ENCODE measurements at regions not wholly inside any gene's neighbourhood (a gene's known extent, or its start where the extent isn't known, plus 50 kb on each side); places are given as distances from the start of the nearest gene placed in this dataset.

DNA sequence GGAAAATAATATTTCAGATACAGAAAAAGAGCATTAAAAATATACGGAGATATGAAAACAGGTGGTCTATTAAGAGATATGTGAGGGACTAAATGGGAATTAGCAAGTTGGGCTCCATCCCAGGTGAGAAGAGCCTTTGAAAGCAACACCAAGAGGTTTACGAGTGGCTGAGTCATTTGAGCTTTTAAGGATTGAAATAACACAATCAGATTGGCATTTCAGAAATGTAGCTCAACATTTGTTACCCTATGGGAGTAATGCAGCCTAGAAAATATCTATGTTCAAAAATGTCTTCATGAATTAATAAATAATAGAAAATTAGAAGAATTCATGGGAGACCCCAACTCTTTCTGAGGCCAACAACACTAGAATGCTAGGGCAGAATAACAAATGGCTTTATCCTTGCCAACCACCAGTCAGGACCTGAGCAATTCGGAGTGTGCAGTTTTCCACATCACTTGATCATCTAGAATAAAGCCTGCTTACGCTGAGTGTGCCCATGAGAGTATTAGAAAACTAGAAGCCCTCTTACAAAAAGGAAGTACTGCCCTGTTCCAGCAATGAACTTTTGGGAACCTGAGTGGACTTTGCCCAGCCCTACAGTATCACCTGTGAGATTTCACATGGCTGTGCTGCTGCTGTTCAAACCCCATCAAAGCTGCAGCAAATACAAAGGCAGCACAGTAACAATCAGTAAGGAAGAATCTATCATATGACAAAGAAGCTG lies 538.0 kb upstream of the CAMK1G start:
- DNase-seq, result no peak

GRCh38 chr1:209046058-209046417 lies 537.5 kb upstream of the CAMK1G start:
- no peak for DNase-seq

DNA sequence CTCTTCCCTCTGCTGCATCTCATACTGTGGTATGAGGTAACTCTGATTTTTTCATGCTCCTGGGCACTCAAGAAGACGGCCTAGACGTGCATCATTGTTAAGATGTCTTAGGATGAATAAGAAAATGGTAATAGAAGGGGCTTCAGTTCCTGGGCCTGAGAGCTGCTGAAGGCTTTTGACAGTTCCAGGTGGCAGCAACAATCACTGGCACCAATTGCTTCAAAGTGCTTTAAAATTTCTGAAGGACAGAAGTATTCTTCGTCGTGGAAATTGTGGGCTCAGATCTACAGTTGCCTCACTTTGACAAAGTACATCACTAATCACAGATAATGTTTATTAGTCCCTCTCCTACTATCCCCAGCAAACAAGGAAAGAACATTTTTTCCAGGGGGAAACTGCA lies 536.6 kb upstream of the CAMK1G start:
- no peak for DNase-seq

GRCh38 chr1:209048941-209049669 lies 534.4 kb upstream of the CAMK1G start:
- DNase-seq, result no peak

GRCh38 chr1:209051570-209051969 lies 531.9 kb upstream of the CAMK1G start:
- DNase-seq, result no peak

DNA sequence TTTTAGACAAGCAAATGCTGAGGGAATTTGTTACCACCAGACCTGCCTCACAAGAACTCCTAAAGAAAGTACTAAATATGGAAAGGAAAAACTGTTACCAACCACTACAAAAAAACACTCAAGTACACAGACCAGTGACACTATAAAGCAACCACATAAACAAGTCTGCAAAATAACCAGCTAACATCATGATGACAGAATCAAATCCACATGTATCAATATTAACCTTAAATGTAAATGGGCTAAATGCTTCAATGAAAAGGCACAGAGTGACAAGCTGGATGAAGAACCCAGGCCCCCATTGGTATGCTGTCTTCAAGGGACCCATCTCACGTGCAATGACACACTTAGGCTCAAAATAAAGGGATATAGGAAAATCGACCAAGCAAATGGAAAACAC lies 529.9 kb upstream of the CAMK1G start:
- DNase-seq, result no peak

- no peak for DNase-seq
Observed at GRCh38 chr1:209057083-209057482, 526.4 kb upstream of the CAMK1G start.

DNA sequence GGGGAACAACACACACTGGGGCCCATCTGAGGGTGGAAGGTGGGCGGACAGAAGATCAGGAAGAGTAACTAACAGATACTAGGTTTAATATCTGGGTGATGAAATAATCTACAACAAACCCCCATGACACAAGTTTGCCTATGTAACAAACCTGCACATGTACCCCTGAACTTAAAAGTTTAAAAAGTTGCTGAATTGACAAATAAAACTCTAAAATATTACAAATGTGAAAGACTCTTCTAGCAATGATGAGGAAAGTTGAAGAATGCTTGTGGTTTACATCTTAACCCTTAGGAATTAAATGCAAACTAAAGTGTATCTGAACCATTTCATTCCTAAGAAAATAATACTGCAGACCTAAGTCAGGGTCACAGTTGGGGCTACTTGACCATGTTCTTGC lies 525.6 kb upstream of the CAMK1G start:
- no peak for DNase-seq

- DNase-seq, result no peak
Observed at GRCh38 chr1:209059376-209059775, 524.1 kb upstream of the CAMK1G start.

DNA sequence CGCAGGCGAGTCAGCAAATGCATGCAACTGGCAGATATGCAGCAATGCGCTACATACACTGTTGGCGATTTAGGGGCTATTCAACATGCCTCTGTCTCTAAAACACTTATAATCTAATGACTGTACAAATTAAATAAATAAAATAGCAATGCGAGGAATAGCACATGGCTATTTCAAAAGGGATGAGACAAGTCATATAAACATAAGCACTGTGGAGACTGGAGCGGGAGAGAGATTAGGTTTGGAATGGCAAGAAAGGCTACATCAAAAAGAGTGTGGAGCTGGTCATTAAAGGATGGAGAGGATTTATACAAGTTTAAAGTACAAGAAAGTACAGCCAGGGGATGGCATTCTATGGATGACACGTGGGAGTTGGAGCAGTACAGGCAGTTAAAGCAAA lies 523.5 kb upstream of the CAMK1G start:
- no peak for DNase-seq

- no peak for DNase-seq
Observed at GRCh38 chr1:209062081-209062620, 521.4 kb upstream of the CAMK1G start.

GRCh38 chr1:209062863-209063262 lies 520.7 kb upstream of the CAMK1G start:
- DNase-seq, result no peak

DNA sequence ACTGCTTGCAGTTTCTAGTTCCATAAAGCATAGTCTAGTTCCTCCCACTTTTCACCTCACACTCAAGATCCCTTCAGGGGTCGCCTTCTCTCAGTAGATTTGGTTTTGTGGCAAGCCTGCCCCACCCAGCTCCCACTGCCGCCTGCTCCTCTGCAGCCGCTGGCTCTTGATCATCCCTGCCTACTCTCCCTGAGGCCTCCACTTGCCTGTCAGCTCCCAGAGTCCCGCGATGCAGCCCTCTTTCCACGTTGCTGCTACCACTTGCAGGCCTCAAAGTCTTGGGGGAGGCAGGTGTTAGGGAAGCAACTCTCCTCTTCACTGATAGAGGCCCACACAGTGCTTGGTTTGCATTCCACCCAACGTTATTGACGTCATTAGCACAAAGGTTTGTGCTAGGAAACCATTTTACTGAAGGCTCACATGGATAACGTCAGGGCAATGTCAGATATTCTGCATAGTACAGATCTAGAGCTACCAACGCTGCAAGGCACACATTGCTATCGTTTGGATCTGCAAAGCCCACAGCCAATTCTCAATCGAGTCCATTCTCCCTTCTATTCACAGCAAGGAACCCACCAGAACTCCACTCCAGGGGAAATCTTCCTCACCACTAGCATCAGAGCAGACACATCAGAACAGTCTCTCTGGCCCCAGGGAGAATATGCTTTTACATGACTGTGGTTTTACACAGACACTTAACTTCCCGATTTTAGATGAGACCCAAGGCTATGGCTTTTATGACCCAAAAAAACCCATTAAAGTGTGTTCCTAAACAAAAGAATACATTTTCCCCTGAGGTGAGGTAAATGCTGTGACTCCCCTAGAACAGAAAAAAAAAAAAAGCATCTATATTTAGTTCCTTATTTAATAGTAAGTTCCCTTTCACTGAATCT lies 519.5 kb upstream of the CAMK1G start:
- no peak for DNase-seq

DNA sequence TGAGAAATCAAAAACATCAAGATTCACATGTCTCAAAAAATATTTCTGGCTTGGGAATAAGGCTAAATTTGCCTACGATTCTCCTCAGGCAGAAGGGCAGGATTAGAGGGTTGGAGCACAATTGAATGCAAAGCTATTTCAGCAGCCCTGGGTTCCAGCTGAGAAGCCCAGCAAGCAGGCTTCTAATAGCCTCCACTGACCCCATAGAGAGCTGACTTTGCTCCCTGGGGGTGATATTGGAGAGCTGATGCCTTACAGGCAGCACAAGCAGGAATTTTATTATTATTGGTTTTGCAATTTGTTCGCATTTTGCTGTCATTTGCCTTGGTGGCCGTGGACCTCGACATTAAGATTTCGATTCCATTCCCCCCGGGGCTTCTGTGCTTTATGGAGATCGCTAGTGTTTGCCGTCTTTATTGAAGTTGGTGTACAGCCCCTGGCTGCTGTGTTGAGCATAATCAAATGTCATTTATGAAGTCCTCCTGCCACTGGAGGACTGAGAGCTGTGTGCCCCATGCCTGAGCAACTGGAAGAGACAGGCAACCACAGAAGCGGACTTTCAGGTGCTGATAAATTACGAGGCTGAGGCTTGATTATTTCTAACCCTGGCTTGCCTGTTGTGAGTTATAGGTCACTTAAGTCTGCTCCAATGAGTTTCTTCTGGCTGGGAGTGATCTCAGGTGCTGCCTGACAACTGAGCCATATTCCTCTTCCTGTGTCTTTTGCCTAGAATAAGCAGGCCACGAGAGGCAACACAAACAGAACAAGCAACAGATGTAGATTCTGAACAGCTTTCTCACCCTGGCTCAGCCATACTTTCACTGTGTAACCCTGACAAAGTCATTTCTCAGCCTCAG lies 518.4 kb upstream of the CAMK1G start:
- no peak for DNase-seq

GRCh38 chr1:209072481-209072880 lies 511.0 kb upstream of the CAMK1G start:
- DNase-seq, result no peak

DNA sequence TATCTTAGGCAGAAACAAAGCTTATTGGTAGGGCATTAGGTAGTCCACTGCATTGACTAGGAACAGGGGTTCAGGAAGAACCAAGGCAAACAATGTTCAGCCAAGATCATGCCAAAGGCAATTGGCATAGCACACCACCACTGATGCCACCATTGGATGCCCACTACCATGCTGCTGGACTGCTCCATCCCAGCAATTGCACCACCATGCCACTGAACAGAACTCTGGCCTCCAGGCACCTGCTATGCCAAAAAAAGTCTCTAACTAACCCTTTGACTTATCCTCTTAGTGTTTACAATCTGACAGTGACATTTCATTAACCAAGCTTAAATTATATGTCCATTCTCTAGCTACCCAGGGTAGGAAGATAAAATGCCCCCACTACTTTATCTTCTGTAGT lies 509.6 kb upstream of the CAMK1G start:
- no peak for DNase-seq

- DNase-seq, result no peak
Observed at GRCh38 chr1:209074575-209075250, 508.8 kb upstream of the CAMK1G start.

DNA sequence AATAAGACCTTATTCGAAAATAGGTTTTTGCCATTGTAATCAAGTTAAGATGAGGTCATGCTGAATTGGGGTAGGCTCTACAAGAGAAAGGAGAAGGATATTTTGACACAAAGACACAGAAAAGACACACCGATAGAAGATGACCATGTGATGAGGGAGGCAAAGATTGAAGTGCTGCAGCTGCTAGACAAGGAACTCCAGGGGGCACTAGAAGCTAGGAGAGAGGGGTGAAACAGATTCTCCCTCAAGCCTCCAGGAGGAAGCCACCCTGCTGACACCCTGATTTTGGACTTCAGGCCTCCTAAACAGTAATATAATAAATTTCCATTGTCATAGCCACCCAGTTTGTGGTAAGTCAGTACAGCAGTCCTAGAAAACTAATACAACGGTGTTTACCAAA lies 506.8 kb upstream of the CAMK1G start:
- no peak for DNase-seq

GRCh38 chr1:209080170-209080781 lies 503.2 kb upstream of the CAMK1G start:
- DNase-seq, result no peak

DNA sequence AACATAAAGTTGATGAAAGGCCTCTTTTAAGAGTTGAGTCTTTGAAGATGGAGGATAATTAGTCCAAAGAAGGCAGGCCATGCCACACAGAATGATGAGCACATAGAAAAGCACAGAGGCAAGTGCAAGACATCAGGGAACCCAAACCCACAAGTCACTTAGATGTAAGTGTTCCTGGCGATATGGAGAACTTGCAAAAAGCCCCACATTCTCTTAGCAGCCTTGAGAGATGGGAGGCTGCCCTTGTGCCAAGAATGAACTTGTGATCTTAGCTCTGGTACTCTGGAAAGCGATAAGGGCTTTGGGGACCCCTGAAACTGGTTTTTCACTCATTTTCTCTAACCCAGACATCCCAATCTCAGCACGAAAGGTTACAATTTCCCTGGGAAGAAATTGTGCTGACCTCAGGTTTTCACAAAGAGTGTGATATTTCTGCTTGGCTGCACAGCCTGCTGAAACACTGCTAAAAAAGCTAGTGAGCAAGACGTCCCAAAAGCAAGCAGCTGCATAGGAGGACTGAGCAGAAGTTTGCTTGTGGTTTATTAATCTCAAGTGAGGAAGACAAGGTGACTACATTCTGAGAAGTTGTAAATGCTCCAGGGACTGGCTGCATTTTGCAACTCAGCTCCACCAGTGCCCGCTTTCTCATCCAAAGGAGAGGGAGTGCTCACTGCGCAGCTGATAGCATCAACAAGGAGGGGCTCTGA lies 496.9 kb upstream of the CAMK1G start:
- DNase-seq, result no peak

DNA sequence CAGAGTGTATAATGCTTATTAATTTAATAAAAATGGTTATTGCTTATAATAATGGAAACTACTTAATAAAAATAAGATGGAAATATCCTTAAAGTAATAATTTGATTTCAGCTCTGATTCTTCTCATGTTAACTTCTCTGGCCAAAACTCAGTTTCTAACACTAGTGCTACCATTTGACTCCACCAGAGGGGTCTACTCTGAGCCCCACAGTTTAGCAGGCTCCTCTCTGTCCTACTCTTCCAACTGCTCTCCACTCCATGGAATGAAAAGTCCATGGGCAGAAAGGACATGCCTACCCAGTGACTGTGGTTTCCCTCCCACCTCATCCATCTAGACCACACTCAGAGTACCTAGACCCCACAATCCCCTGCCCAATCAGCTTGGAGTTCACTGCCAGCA lies 489.1 kb upstream of the CAMK1G start:
- DNase-seq, result no peak

All from NCI-H187 treated with DMSO at 0.1 percent for 48 hours (cell line).